GM19372 (cell line): ENCODE measurements at regions not wholly inside any gene's neighbourhood (a gene's known extent, or its start where the extent isn't known, plus 50 kb on each side); places are given as distances from the start of the nearest gene placed in this dataset.
"Not testable (repeated sequence)": the region's sequence is repeated elsewhere in the genome, so short reads cannot be mapped to it uniquely, and the experiment has no call there.

Source experiments
- ATAC-seq: cut with Tn5 transposase; IDR thresholded peaks from one replicate; pipeline ENCODE4 v1.9.1; 2021; ENCODE audit warnings: mild to moderate bottlenecking, low read depth, moderate library complexity; ENCODE audit not compliant: unreplicated experiment

- ATAC-seq, result not testable (repeated sequence)
Observed at GRCh38 chr2:87075054-87075790, 53.6 kb upstream of the PLGLB1 start.

- ATAC-seq, result peak; percentile 30
Observed at GRCh38 chr2:87075791-87076252, 54.2 kb upstream of the PLGLB1 start.

GRCh38 chr2:87076253-87077123 is 54.8 kb upstream of the PLGLB1 start:
- ATAC-seq, result peak; percentile 85

- ATAC-seq, result not testable (repeated sequence)
Observed at GRCh38 chr2:87077124-87077446, 55.4 kb upstream of the PLGLB1 start.

GRCh38 chr2:87081727-87082126 is 60.1 kb upstream of the PLGLB1 start:
- ATAC-seq, result not testable (repeated sequence)

- not testable (repeated sequence) for ATAC-seq
Observed at GRCh38 chr2:87088079-87088478, 66.4 kb upstream of the PLGLB1 start.

- ATAC-seq, result not testable (repeated sequence)
Observed at GRCh38 chr2:87089401-87089800, 67.8 kb upstream of the PLGLB1 start.

- ATAC-seq, result not testable (repeated sequence)
Observed at GRCh38 chr2:87093252-87093651, 71.6 kb upstream of the PLGLB1 start.

GRCh38 chr2:87093937-87094529 is 72.4 kb upstream of the PLGLB1 start:
- not testable (repeated sequence) for ATAC-seq

- ATAC-seq, result not testable (repeated sequence)
Observed at GRCh38 chr2:87095804-87096203, 74.2 kb upstream of the PLGLB1 start.

GRCh38 chr2:87128761-87129553 is 107.3 kb upstream of the PLGLB1 start:
- ATAC-seq, result not testable (repeated sequence)

- peak; percentile 55 for ATAC-seq
Observed at GRCh38 chr2:87132577-87132976, 110.9 kb upstream of the PLGLB1 start.

GRCh38 chr2:87151835-87152493 is 130.3 kb upstream of the PLGLB1 start:
- ATAC-seq, result not testable (repeated sequence)

- ATAC-seq, result not testable (repeated sequence)
Observed at GRCh38 chr2:87174454-87174853, 152.8 kb upstream of the PLGLB1 start.

GRCh38 chr2:87183373-87183772 is 161.7 kb upstream of the PLGLB1 start:
- ATAC-seq, result not testable (repeated sequence)

- ATAC-seq, result not testable (repeated sequence)
Observed at GRCh38 chr2:87184260-87184659, 162.6 kb upstream of the PLGLB1 start.

- not testable (repeated sequence) for ATAC-seq
Observed at GRCh38 chr2:87189214-87189613, 167.6 kb upstream of the PLGLB1 start.

- not testable (repeated sequence) for ATAC-seq
Observed at GRCh38 chr2:87193336-87193735, 171.7 kb upstream of the PLGLB1 start.

- ATAC-seq, result not testable (repeated sequence)
Observed at GRCh38 chr2:87194254-87194999, 172.8 kb upstream of the PLGLB1 start.
